ENCODE measurements at regions not wholly inside any gene's neighbourhood (a gene's known extent, or its start where the extent isn't known, plus 50 kb on each side); places are given as distances from the start of the nearest gene placed in this dataset.

DNA sequence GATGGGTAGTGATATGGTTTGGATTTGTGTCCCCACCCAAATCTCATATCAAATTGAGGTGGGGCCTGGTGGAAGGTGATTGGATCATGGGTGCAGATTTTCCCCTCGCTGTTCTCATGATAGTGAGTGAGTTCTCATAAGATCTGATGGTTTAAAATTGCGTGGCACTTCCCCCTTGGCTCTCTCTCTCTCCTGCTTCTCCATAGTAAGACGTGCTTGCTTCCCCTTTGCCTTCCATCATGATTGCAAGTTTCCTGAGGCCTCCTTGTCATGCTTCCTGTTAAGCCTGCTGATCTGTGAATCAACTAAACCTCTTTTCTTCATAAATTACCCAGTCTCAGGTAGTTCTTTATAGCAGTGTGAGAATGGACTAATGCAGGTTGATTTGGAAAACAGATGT is 223.2 kb upstream of the APCDD1 start:
- TF ChIP-seq ZNF274 (IDR thresholded peaks at IDR 0.05; ENCODE audit: low read depth, low read length) (no peak), SUZ12 (IDR thresholded peaks at IDR 0.05; ENCODE audit: extremely low read depth, insufficient read depth, insufficient read length) (no peak)
